ENCODE measurements at regions not wholly inside any gene's neighbourhood (a gene's known extent, or its start where the extent isn't known, plus 50 kb on each side); places are given as distances from the start of the nearest gene placed in this dataset.

DNA sequence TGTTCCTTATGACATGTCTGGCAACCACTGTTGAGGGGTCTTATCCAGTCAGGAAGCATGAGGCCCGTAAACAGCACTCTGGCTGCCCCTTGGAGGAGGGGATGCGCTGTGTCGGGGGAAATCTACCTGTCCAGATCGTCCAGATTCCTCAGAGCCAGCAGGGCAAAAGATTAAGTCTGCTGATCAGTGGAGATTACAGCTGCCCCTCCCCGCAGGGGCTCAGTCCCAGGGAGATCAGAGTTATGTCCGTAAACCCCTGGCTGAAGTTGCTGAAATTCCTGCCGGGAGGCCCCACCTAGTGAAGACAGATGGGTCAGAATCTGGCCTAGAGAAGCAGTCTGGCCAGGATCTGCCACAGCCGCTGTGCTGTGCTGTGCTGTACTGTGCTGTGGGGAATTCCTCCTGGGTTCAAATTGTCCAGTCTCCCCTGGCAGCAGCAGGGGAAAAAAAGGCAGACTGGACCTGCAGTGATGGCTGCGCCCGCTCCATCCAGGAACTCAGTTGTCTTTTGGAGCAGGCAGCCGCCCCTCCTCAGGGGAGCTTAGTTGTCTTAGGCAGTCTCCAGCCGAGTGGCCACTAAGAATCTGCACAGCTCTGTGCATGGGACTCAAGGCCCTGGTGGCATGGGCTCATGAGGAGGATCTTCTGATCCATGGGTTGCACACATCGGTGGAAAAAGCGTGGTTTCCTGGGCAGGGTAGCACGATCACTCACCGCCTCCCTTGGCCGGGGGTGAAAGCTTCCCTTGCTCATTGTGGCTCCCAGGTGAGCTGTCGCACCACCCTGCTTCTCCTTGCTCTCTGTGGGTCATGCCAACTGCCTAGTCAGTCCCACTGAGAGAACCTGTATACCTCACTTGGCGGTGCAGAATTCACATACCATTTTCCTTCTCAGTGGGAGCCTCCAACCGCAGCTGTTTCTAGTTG lies 1368.8 kb upstream of the ADGRB3 start:
- TF ChIP-seq, protein P1, sequence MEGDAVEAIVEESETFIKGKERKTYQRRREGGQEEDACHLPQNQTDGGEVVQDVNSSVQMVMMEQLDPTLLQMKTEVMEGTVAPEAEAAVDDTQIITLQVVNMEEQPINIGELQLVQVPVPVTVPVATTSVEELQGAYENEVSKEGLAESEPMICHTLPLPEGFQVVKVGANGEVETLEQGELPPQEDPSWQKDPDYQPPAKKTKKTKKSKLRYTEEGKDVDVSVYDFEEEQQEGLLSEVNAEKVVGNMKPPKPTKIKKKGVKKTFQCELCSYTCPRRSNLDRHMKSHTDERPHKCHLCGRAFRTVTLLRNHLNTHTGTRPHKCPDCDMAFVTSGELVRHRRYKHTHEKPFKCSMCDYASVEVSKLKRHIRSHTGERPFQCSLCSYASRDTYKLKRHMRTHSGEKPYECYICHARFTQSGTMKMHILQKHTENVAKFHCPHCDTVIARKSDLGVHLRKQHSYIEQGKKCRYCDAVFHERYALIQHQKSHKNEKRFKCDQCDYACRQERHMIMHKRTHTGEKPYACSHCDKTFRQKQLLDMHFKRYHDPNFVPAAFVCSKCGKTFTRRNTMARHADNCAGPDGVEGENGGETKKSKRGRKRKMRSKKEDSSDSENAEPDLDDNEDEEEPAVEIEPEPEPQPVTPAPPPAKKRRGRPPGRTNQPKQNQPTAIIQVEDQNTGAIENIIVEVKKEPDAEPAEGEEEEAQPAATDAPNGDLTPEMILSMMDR (IDR thresholded peaks at IDR 0.05; ENCODE audit: poor library complexity): no peak
- TF ChIP-seq EZH2 (IDR thresholded peaks at IDR 0.05; ENCODE audit: borderline replicate concordance) (no peak), EZH2phosphoT487 (IDR thresholded peaks at IDR 0.05; ENCODE audit: low read depth, severe bottlenecking, unreplicated experiment) (no peak)

Data from hepatocyte (in vitro differentiated cells).